Vagina (tissue), 2 donors: ENCODE measurements at regions not wholly inside any gene's neighbourhood (a gene's known extent, or its start where the extent isn't known, plus 50 kb on each side); places are given as distances from the start of the nearest gene placed in this dataset.

Experiments
- CTCF ChIP-seq, 3 experiments: fragments of 450-650 bp in 2 of 3; fragments of 200-600 bp in 1 of 3; sonication (generic) in 1 of 3; IDR thresholded peaks; one replicate each; pipeline ENCODE4 v1.5.1; 2017 to 2019; ENCODE audit warnings: antibody characterized with exemption in 3 of 3, mild to moderate bottlenecking in 2 of 3, moderate library complexity in 2 of 3
- POLR2AphosphoS5 ChIP-seq, 2 donors: sonication (generic); formaldehyde crosslinking; IDR thresholded peaks; one replicate each; pipeline ENCODE4 v1.9.0; 2017; ENCODE audit warnings: antibody characterized with exemption in 2 of 2, mild to moderate bottlenecking in 2 of 2, low read depth in 1 of 2; ENCODE audit not compliant: insufficient read depth in 1 of 2

GRCh38 chr4:122221322-122221721, 69.2 kb downstream of the BLTP1 start:
- TF ChIP-seq CTCF (IDR thresholded peaks at IDR 0.05) (no peak), POLR2AphosphoS5 (IDR thresholded peaks at IDR 0.05; ENCODE audit: insufficient read depth in 1 of 2, low read depth in 1 of 2) (no peak)
